ENCODE measurements at regions not wholly inside any gene's neighbourhood (a gene's known extent, or its start where the extent isn't known, plus 50 kb on each side); places are given as distances from the start of the nearest gene placed in this dataset.

- no peaks in the 10 kb centered on the region for H3K27me3 ChIP-seq (ENCODE audit: control insufficient read depth, insufficient read depth, low read length)
- no peak overlapping the region for H3K4me3 ChIP-seq (ENCODE audit: low read depth, low read length)
- DNase-seq (ENCODE audit: low read depth), result no peak
- no peaks in the 10 kb centered on the region for H3K36me3 ChIP-seq (ENCODE audit: control insufficient read depth, insufficient read depth, low read length)
- POLR2A ChIA-PET, result no interaction called here
- CTCF ChIA-PET, result no interaction called here
- TF ChIP-seq CTCF (IDR thresholded peaks at IDR 0.05; ENCODE audit: insufficient read depth, low read depth, low read length), result no peak
Measured at GRCh38 chr10:16117305-16117695, 257.0 kb upstream of the MINDY3 start.

- no peak for TF ChIP-seq CTCF (IDR thresholded peaks at IDR 0.05; ENCODE audit: insufficient read depth, low read depth, low read length)
- DNase-seq (ENCODE audit: low read depth), result no peak
- H3K27me3 ChIP-seq (ENCODE audit: control insufficient read depth, insufficient read depth, low read length), result no peaks in the 10 kb centered on the region
- no peak overlapping the region for H3K4me3 ChIP-seq (ENCODE audit: low read depth, low read length)
- ChIA-PET CTCF (no interaction called here), POLR2A (no interaction called here)
- H3K36me3 ChIP-seq (ENCODE audit: control insufficient read depth, insufficient read depth, low read length), result no peaks in the 10 kb centered on the region
Measured at GRCh38 chr10:16119445-16119844, 259.1 kb upstream of the MINDY3 start.

GRCh38 chr10:16120563-16120962, 260.3 kb upstream of the MINDY3 start:
- H3K36me3 ChIP-seq (ENCODE audit: control insufficient read depth, insufficient read depth, low read length), result no peaks in the 10 kb centered on the region
- DNase-seq (ENCODE audit: low read depth), result no peak
- CTCF ChIA-PET, result interaction anchor here (1.3 kb wide), 1 partner anchor 9 kb away, joined by 3 read pairs; no protein-coding TSS in a partner anchor
- H3K4me3 ChIP-seq (ENCODE audit: low read depth, low read length), result no peak overlapping the region
- no peak for TF ChIP-seq CTCF (IDR thresholded peaks at IDR 0.05; ENCODE audit: insufficient read depth, low read depth, low read length)
- H3K27me3 ChIP-seq (ENCODE audit: control insufficient read depth, insufficient read depth, low read length), result no peaks in the 10 kb centered on the region
- POLR2A ChIA-PET, result no interaction called here

GRCh38 chr10:16141499-16141898, 281.2 kb upstream of the MINDY3 start:
- Histone ChIP-seq H3K27me3 (ENCODE audit: control insufficient read depth, insufficient read depth, low read length) (no peaks in the 10 kb centered on the region), H3K36me3 (ENCODE audit: control insufficient read depth, insufficient read depth, low read length) (no peaks in the 10 kb centered on the region), H3K4me3 (ENCODE audit: low read depth, low read length) (no peak overlapping the region)
- ChIA-PET POLR2A (no interaction called here), CTCF (no interaction called here)
- TF ChIP-seq CTCF (IDR thresholded peaks at IDR 0.05; ENCODE audit: insufficient read depth, low read depth, low read length), result no peak
- DNase-seq (ENCODE audit: low read depth), result no peak

GRCh38 chr10:16146993-16147392, 286.7 kb upstream of the MINDY3 start:
- no peaks in the 10 kb centered on the region for H3K27me3 ChIP-seq (ENCODE audit: control insufficient read depth, insufficient read depth, low read length)
- CTCF ChIA-PET, result no interaction called here
- POLR2A ChIA-PET, result no interaction called here
- no peak for TF ChIP-seq CTCF (IDR thresholded peaks at IDR 0.05; ENCODE audit: insufficient read depth, low read depth, low read length)
- no peak overlapping the region for H3K4me3 ChIP-seq (ENCODE audit: low read depth, low read length)
- no peaks in the 10 kb centered on the region for H3K36me3 ChIP-seq (ENCODE audit: control insufficient read depth, insufficient read depth, low read length)
- no peak for DNase-seq (ENCODE audit: low read depth)
